PC-9 (cell line): ENCODE measurements at regions not wholly inside any gene's neighbourhood (a gene's known extent, or its start where the extent isn't known, plus 50 kb on each side); places are given as distances from the start of the nearest gene placed in this dataset.

Source experiments
- EZH2 ChIP-seq: fragments of 200-600 bp; sonication (generic); IDR thresholded peaks from 2 replicates; pipeline ENCODE4 v1.8.0; 2017; ENCODE audit warnings: antibody characterized with exemption, low read depth
- TF ChIP-seq, protein P1 (sequence below): fragments of 200-600 bp; sonication (generic); conservative IDR thresholded peaks from 2 replicates; pipeline ENCODE4 v1.6.1; 2017; ENCODE audit warnings: mixed run types, antibody characterized with exemption, mild to moderate bottlenecking, moderate library complexity

- TF ChIP-seq, protein P1, sequence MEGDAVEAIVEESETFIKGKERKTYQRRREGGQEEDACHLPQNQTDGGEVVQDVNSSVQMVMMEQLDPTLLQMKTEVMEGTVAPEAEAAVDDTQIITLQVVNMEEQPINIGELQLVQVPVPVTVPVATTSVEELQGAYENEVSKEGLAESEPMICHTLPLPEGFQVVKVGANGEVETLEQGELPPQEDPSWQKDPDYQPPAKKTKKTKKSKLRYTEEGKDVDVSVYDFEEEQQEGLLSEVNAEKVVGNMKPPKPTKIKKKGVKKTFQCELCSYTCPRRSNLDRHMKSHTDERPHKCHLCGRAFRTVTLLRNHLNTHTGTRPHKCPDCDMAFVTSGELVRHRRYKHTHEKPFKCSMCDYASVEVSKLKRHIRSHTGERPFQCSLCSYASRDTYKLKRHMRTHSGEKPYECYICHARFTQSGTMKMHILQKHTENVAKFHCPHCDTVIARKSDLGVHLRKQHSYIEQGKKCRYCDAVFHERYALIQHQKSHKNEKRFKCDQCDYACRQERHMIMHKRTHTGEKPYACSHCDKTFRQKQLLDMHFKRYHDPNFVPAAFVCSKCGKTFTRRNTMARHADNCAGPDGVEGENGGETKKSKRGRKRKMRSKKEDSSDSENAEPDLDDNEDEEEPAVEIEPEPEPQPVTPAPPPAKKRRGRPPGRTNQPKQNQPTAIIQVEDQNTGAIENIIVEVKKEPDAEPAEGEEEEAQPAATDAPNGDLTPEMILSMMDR: no peak
- TF ChIP-seq EZH2: no peak
Observed at GRCh38 chr20:23187751-23188150, 101.6 kb upstream of the CD93 start.
